NCI-H345 treated with DMSO at 0.1 percent for 48 hours (cell line): ENCODE measurements at regions not wholly inside any gene's neighbourhood (a gene's known extent, or its start where the extent isn't known, plus 50 kb on each side); places are given as distances from the start of the nearest gene placed in this dataset.

Source experiments
- DNase-seq: peaks from one replicate; lab custom pipeline; 2025; ENCODE audit not compliant: unreplicated experiment; lab: John Stamatoyannopoulos, UW

GRCh38 chr10:81009296-81009695 lies 471.6 kb downstream of the SH2D4B start:
- no peak for DNase-seq

GRCh38 chr10:81013771-81014170 lies 476.1 kb downstream of the SH2D4B start:
- DNase-seq, result no peak

- DNase-seq, result peak; percentile 35
These were observed 481.6 kb downstream of the SH2D4B start for GRCh38 chr10:81019029-81019890.

- no peak for DNase-seq
These were observed 483.9 kb downstream of the SH2D4B start for GRCh38 chr10:81021428-81022129.

GRCh38 chr10:81026591-81026990 lies 488.9 kb downstream of the SH2D4B start:
- no peak for DNase-seq

GRCh38 chr10:81027223-81027622 lies 489.5 kb downstream of the SH2D4B start:
- DNase-seq, result no peak

GRCh38 chr10:81027706-81028105 lies 490.0 kb downstream of the SH2D4B start:
- no peak for DNase-seq

- no peak for DNase-seq
These were observed 494.1 kb downstream of the SH2D4B start for GRCh38 chr10:81031774-81032173.

- no peak for DNase-seq
These were observed 496.7 kb downstream of the SH2D4B start for GRCh38 chr10:81034383-81034782.

GRCh38 chr10:81036257-81036656 lies 498.6 kb downstream of the SH2D4B start:
- no peak for DNase-seq

GRCh38 chr10:81040031-81040430 lies 502.3 kb downstream of the SH2D4B start:
- no peak for DNase-seq

GRCh38 chr10:81040940-81041339 lies 503.2 kb downstream of the SH2D4B start:
- DNase-seq, result no peak

GRCh38 chr10:81042647-81043046 lies 504.9 kb downstream of the SH2D4B start:
- no peak for DNase-seq

GRCh38 chr10:81065474-81065873 lies 527.8 kb downstream of the SH2D4B start:
- no peak for DNase-seq

GRCh38 chr10:81068460-81068859 lies 530.8 kb downstream of the SH2D4B start:
- DNase-seq, result no peak

- DNase-seq, result no peak
These were observed 533.5 kb downstream of the SH2D4B start for GRCh38 chr10:81071087-81071796.

GRCh38 chr10:81073155-81073554 lies 535.5 kb downstream of the SH2D4B start:
- DNase-seq, result no peak

GRCh38 chr10:81081887-81082620 lies 544.4 kb downstream of the SH2D4B start:
- no peak for DNase-seq

GRCh38 chr10:81082621-81083376 lies 545.1 kb downstream of the SH2D4B start:
- no peak for DNase-seq

GRCh38 chr10:81093056-81093455 lies 555.4 kb downstream of the SH2D4B start:
- DNase-seq, result no peak
